Hepatocyte (in vitro differentiated cells): ENCODE measurements at regions not wholly inside any gene's neighbourhood (a gene's known extent, or its start where the extent isn't known, plus 50 kb on each side); places are given as distances from the start of the nearest gene placed in this dataset.

Experiments used
- DNase-seq: peaks from one replicate; pipeline ENCODE4 v3.0.0-alpha.2; 2016; ENCODE audit warnings: low spot score
- H2AFZ ChIP-seq: fragments of 200-600 bp; sonication (generic); 2 replicates; pipeline ENCODE4 v1.6.0; 2016; ENCODE audit warnings: antibody characterized with exemption, mild to moderate bottlenecking
- H3K27ac ChIP-seq: fragments of 200-600 bp; sonication (generic); 2 replicates; pipeline ENCODE4 v1.5.1; 2016; ENCODE audit warnings: mild to moderate bottlenecking
- H3K27me3 ChIP-seq: fragments of 200-600 bp; sonication (generic); 2 replicates; pipeline ENCODE4 v1.6.1; 2016
- H3K36me3 ChIP-seq: fragments of 200-600 bp; sonication (generic); replicated peaks from 2 replicates; pipeline ENCODE4 v1.5.1; 2016; ENCODE audit warnings: low read depth; ENCODE audit not compliant: insufficient read depth
- H3K4me1 ChIP-seq: fragments of 200-600 bp; sonication (generic); 2 replicates; pipeline ENCODE4 v1.5.1; 2016; ENCODE audit warnings: mild to moderate bottlenecking, moderate library complexity; ENCODE audit not compliant: insufficient read depth
- H3K4me2 ChIP-seq: fragments of 200-600 bp; sonication (generic); 2 replicates; pipeline ENCODE4 v1.6.0; 2016
- H3K4me3 ChIP-seq: fragments of 200-600 bp; sonication (generic); 2 replicates; pipeline ENCODE4 v1.5.1; 2016; ENCODE audit warnings: mild to moderate bottlenecking
- H3K79me2 ChIP-seq: fragments of 200-600 bp; sonication (generic); 2 replicates; pipeline ENCODE4 v1.6.0; 2017; ENCODE audit warnings: mild to moderate bottlenecking
- H3K9me2 ChIP-seq: fragments of 200-600 bp; sonication (generic); replicated peaks from 2 replicates; pipeline ENCODE4 v1.6.0; 2017; ENCODE audit warnings: mild to moderate bottlenecking; ENCODE audit not compliant: insufficient read depth
- H3K9me3 ChIP-seq: fragments of 200-600 bp; sonication (generic); 2 replicates; pipeline ENCODE4 v1.5.1; 2016; ENCODE audit warnings: low read depth, mild to moderate bottlenecking
- H4K20me1 ChIP-seq: fragments of 200-600 bp; sonication (generic); 2 replicates; pipeline ENCODE4 v1.6.0; 2016; ENCODE audit warnings: mild to moderate bottlenecking; ENCODE audit not compliant: insufficient read depth, poor library complexity, severe bottlenecking
- CTCF ChIP-seq: fragments of 200-600 bp; sonication (generic); IDR thresholded peaks from 2 replicates; pipeline ENCODE4 v1.5.1; 2016; ENCODE audit warnings: antibody characterized with exemption, mild to moderate bottlenecking; ENCODE audit not compliant: poor library complexity
- EZH2 ChIP-seq: fragments of 200-600 bp; sonication (generic); IDR thresholded peaks from 2 replicates; pipeline ENCODE4 v1.6.1; 2016; ENCODE audit warnings: antibody characterized with exemption, mild to moderate bottlenecking, borderline replicate concordance
- EZH2phosphoT487 ChIP-seq: fragments of 200-600 bp; sonication (generic); IDR thresholded peaks from one replicate; pipeline ENCODE4 v1.6.1; 2018; ENCODE audit warnings: antibody characterized with exemption, mild to moderate bottlenecking, low read depth, moderate library complexity; ENCODE audit not compliant: unreplicated experiment, severe bottlenecking
- WGBS: methylation state at CpG from one replicate; pipeline ENCODE4 v1.1.6; 2016; ENCODE audit warnings: low lambda C conversion rate; ENCODE audit errors: missing lambda C conversion rate; 5-methylcytosine and 5-hydroxymethylcytosine counted together

- no peaks in the 10 kb centered on the region for H4K20me1 ChIP-seq
- TF ChIP-seq EZH2 (no peak), EZH2phosphoT487 (no peak), CTCF (no peak)
- H3K79me2 ChIP-seq, result no peaks in the 10 kb centered on the region
- no peaks in the 10 kb centered on the region for H3K4me1 ChIP-seq
- H2AFZ ChIP-seq, result no peak overlapping the region
- no peak overlapping the region for H3K27ac ChIP-seq
- no peak for DNase-seq
- H3K9me2 ChIP-seq, result no peaks in the 10 kb centered on the region
- H3K36me3 ChIP-seq, result no peaks in the 10 kb centered on the region
- peaks cover 13% of the 10 kb centered on the region for H3K9me3 ChIP-seq
- H3K4me3 ChIP-seq, result no peak overlapping the region
- 89% methylated on average over 1 of the region's 1 CpG for WGBS
- H3K27me3 ChIP-seq, result no peaks in the 10 kb centered on the region
- H3K4me2 ChIP-seq, result no peak overlapping the region
These were observed 319.0 kb upstream of the IRX3 start for GRCh38 chr16:54605536-54606066.

GRCh38 chr16:54602666-54603065 lies 316.1 kb upstream of the IRX3 start:
- H3K9me3 ChIP-seq, result peaks cover 6% of the 10 kb centered on the region
- 69% methylated on average over 6 of the region's 6 CpGs for WGBS
- DNase-seq, result no peak
- no peaks in the 10 kb centered on the region for H3K4me1 ChIP-seq
- no peaks in the 10 kb centered on the region for H3K27me3 ChIP-seq
- H3K27ac ChIP-seq, result no peak overlapping the region
- H3K9me2 ChIP-seq, result no peaks in the 10 kb centered on the region
- H3K36me3 ChIP-seq, result no peaks in the 10 kb centered on the region
- no peaks in the 10 kb centered on the region for H3K79me2 ChIP-seq
- no peak overlapping the region for H3K4me3 ChIP-seq
- H2AFZ ChIP-seq, result no peak overlapping the region
- TF ChIP-seq EZH2phosphoT487, result no peak
- no peak for TF ChIP-seq CTCF
- TF ChIP-seq EZH2, result no peak
- H3K4me2 ChIP-seq, result no peak overlapping the region
- H4K20me1 ChIP-seq, result no peaks in the 10 kb centered on the region

GRCh38 chr16:54597222-54597621 lies 310.6 kb upstream of the IRX3 start:
- TF ChIP-seq EZH2, result no peak
- no peak for TF ChIP-seq CTCF
- no peak for TF ChIP-seq EZH2phosphoT487
- DNase-seq, result no peak
- Histone ChIP-seq H3K9me2 (no peaks in the 10 kb centered on the region), H3K79me2 (no peaks in the 10 kb centered on the region), H2AFZ (no peak overlapping the region), H4K20me1 (no peaks in the 10 kb centered on the region), H3K4me1 (no peaks in the 10 kb centered on the region), H3K4me2 (no peak overlapping the region), H3K36me3 (no peaks in the 10 kb centered on the region), H3K27me3 (peaks cover 10% of the 10 kb centered on the region), H3K9me3 (peaks cover 6% of the 10 kb centered on the region), H3K27ac (no peak overlapping the region), H3K4me3 (no peak overlapping the region)

- 72% methylated on average over 2 of the region's 2 CpGs for WGBS
- Histone ChIP-seq H2AFZ (no peak overlapping the region), H3K4me3 (no peak overlapping the region)
These were observed 309.0 kb upstream of the IRX3 start for GRCh38 chr16:54595621-54596020.

More at GRCh38 chr16:54595621-54596020, 309.0 kb upstream of the IRX3 start:
- no peaks in the 10 kb centered on the region for H3K9me3 ChIP-seq
- no peaks in the 10 kb centered on the region for H3K4me1 ChIP-seq
- H3K9me2 ChIP-seq, result no peaks in the 10 kb centered on the region
- no peaks in the 10 kb centered on the region for H3K36me3 ChIP-seq
- H3K4me2 ChIP-seq, result no peak overlapping the region
- no peak overlapping the region for H3K27ac ChIP-seq
- TF ChIP-seq EZH2phosphoT487 (no peak), CTCF (no peak), EZH2 (no peak)
- H4K20me1 ChIP-seq, result no peaks in the 10 kb centered on the region
- no peak for DNase-seq
- peaks cover 10% of the 10 kb centered on the region for H3K27me3 ChIP-seq
- H3K79me2 ChIP-seq, result no peaks in the 10 kb centered on the region
